Keratinocyte (primary cell): ENCODE measurements at regions not wholly inside any gene's neighbourhood (a gene's known extent, or its start where the extent isn't known, plus 50 kb on each side); places are given as distances from the start of the nearest gene placed in this dataset.

Experiments
- DNase-seq: peaks from one replicate; pipeline ENCODE4 v3.0.0-alpha.2; 2011; ENCODE audit warnings: low read depth, missing footprints, low spot score
- FAIRE-seq: peaks from 2 replicates; lab custom pipeline; 2011; peaks lifted over from hg19 to GRCh38; lab: Jason Lieb, UNC
- H2AFZ ChIP-seq: 2 replicates; pipeline ENCODE4 v1.6.0; 2012; ENCODE audit warnings: low read length, control low read depth, inconsistent platforms; ENCODE audit not compliant: control insufficient read depth
- H3K27ac ChIP-seq: 2 replicates; pipeline ENCODE4 v1.5.1; 2011; ENCODE audit warnings: low read length; ENCODE audit not compliant: control insufficient read depth, insufficient read depth
- H3K27me3 ChIP-seq: 3 replicates; pipeline ENCODE4 v1.6.0; 2011; ENCODE audit warnings: low read length; ENCODE audit not compliant: control insufficient read depth, insufficient read depth; ENCODE audit errors: extremely low read depth
- H3K36me3 ChIP-seq, 2 experiments: 2 replicates in 1 of 2; 3 replicates in 1 of 2; pipeline ENCODE4 v1.5.1; 2011; ENCODE audit warnings: low read length in 2 of 2, mild to moderate bottlenecking in 1 of 2; ENCODE audit not compliant: control insufficient read depth in 2 of 2, insufficient read depth in 2 of 2; ENCODE audit errors: extremely low read depth in 1 of 2
- H3K4me1 ChIP-seq: 3 replicates; pipeline ENCODE4 v1.5.1; 2011; ENCODE audit warnings: low read length; ENCODE audit not compliant: control insufficient read depth, insufficient read depth; ENCODE audit errors: extremely low read depth
- H3K4me2 ChIP-seq: 3 replicates; pipeline ENCODE4 v1.6.0; 2011; ENCODE audit warnings: low read depth, low read length; ENCODE audit not compliant: control insufficient read depth, insufficient read depth; ENCODE audit errors: extremely low read depth
- H3K4me3 ChIP-seq, 3 experiments: fragments of 200-600 bp in 1 of 3; sonication (generic) in 1 of 3; 2 replicates in 2 of 3; 3 replicates in 1 of 3; pipeline ENCODE4 v1.5.1; 2011 to 2016; ENCODE audit warnings: low read length in 3 of 3, mild to moderate bottlenecking in 3 of 3, control low read depth in 2 of 3, inconsistent platforms in 1 of 3, low read depth in 1 of 3, mixed read lengths in 1 of 3, mixed run types in 1 of 3, moderate library complexity in 1 of 3; ENCODE audit not compliant: control insufficient read depth in 2 of 3, insufficient read depth in 2 of 3; ENCODE audit errors: extremely low read depth in 1 of 3
- H3K79me2 ChIP-seq: 2 replicates; pipeline ENCODE4 v1.6.0; 2012; ENCODE audit warnings: low read length; ENCODE audit not compliant: control insufficient read depth, insufficient read depth
- H3K9ac ChIP-seq: 3 replicates; pipeline ENCODE4 v1.6.0; 2011; ENCODE audit warnings: low read length; ENCODE audit not compliant: control insufficient read depth, insufficient read depth; ENCODE audit errors: extremely low read depth
- H3K9me1 ChIP-seq: 3 replicates; pipeline ENCODE4 v1.6.0; 2011; ENCODE audit warnings: low read length; ENCODE audit not compliant: control insufficient read depth, insufficient read depth; ENCODE audit errors: extremely low read depth
- H3K9me3 ChIP-seq: 2 replicates; pipeline ENCODE4 v1.5.1; 2012; ENCODE audit warnings: low read depth, low read length; ENCODE audit not compliant: control insufficient read depth
- H4K20me1 ChIP-seq: 3 replicates; pipeline ENCODE4 v1.6.0; 2011; ENCODE audit warnings: low read length; ENCODE audit not compliant: control insufficient read depth, insufficient read depth; ENCODE audit errors: extremely low read depth
- CTCF ChIP-seq, 3 experiments: IDR thresholded peaks in 1 of 3; conservative IDR thresholded peaks in 1 of 3; optimal IDR thresholded peaks in 1 of 3; 2 replicates in 2 of 3; 3 replicates in 1 of 3; pipeline versions ENCODE3 to v1.5.1; 2011; ENCODE audit warnings: low read length in 3 of 3, mild to moderate bottlenecking in 3 of 3, moderate library complexity in 2 of 3, control low read depth in 1 of 3, inconsistent platforms in 1 of 3; ENCODE audit not compliant: insufficient read depth in 2 of 3; ENCODE audit errors: extremely low read depth in 1 of 3
- EZH2 ChIP-seq: IDR thresholded peaks from one replicate; pipeline ENCODE4 v1.6.1; 2012; ENCODE audit warnings: inconsistent platforms, mild to moderate bottlenecking, low read length, moderate library complexity
- dilution Hi-C: fragments of 300-500 bp; cut with MboI; formaldehyde crosslinking; loops from one replicate; pipeline ENCODE4 v1.7.0; 2020; ENCODE audit warnings: low sequenced_read_pairs; ENCODE audit not compliant: extremely low pct_ligation_motif_present

GRCh38 chr2:40606862-40607261 lies 155.0 kb upstream of the SLC8A1 start:
- H4K20me1 ChIP-seq: no peaks in the 10 kb centered on the region
- H3K36me3 ChIP-seq: no peaks in the 10 kb centered on the region
- no peaks in the 10 kb centered on the region for H3K9me3 ChIP-seq
- no peaks in the 10 kb centered on the region for H3K9me1 ChIP-seq
- FAIRE-seq (no peak), DNase-seq (no peak)
- TF ChIP-seq CTCF (optimal IDR thresholded peaks at IDR 0.05 in 1 of 3, IDR thresholded peaks at IDR 0.05 in 1 of 3, conservative IDR thresholded peaks at IDR 0.05 in 1 of 3; ENCODE audit: extremely low read depth in 1 of 3, insufficient read depth in 2 of 3, low read length in 3 of 3): no peak
- no peak for TF ChIP-seq EZH2
- no peak overlapping the region for H3K27ac ChIP-seq
- peak overlapping the region; percentile 24 for H2AFZ ChIP-seq
- no peaks in the 10 kb centered on the region for H3K27me3 ChIP-seq
- no peak overlapping the region for H3K9ac ChIP-seq
- peak overlapping the region; percentile 37 for H3K4me2 ChIP-seq
- H3K79me2 ChIP-seq: no peaks in the 10 kb centered on the region
- no peak overlapping the region for H3K4me3 ChIP-seq
- dilution Hi-C loops: no loop called here
- H3K4me1 ChIP-seq: no peaks in the 10 kb centered on the region

GRCh38 chr2:40611196-40611595 lies 159.3 kb upstream of the SLC8A1 start:
- dilution Hi-C loops: no loop called here
- Histone ChIP-seq H3K9me1 (no peaks in the 10 kb centered on the region), H3K4me2 (no peak overlapping the region), H4K20me1 (no peaks in the 10 kb centered on the region), H3K79me2 (no peaks in the 10 kb centered on the region), H3K4me3 (no peak overlapping the region), H3K36me3 (no peaks in the 10 kb centered on the region), H3K27me3 (no peaks in the 10 kb centered on the region), H3K9ac (no peak overlapping the region), H3K9me3 (no peaks in the 10 kb centered on the region), H3K27ac (no peak overlapping the region), H2AFZ (no peak overlapping the region), H3K4me1 (no peaks in the 10 kb centered on the region)
- FAIRE-seq (no peak), DNase-seq (no peak)
- TF ChIP-seq EZH2 (no peak), CTCF (optimal IDR thresholded peaks at IDR 0.05 in 1 of 3, IDR thresholded peaks at IDR 0.05 in 1 of 3, conservative IDR thresholded peaks at IDR 0.05 in 1 of 3; ENCODE audit: extremely low read depth in 1 of 3, insufficient read depth in 2 of 3, low read length in 3 of 3) (no peak)
